K562 (cell line): ENCODE measurements at regions not wholly inside any gene's neighbourhood (a gene's known extent, or its start where the extent isn't known, plus 50 kb on each side); places are given as distances from the start of the nearest gene placed in this dataset.
A peak's percentile ranks its signal among the peaks of the same experiment; 100 is the strongest.

ENCODE experiments used
- ATAC-seq: fragments of 200-7000 bp; cut with Tn5 transposase; 3 replicates; pipeline ENCODE4 v1.9.1; 2020; ENCODE audit warnings: moderate library complexity
- BruUV-seq: library from RNA; stranded (reverse); fragments of 400-500 nt; replicated peaks from 2 replicates; lab custom pipeline; 2021; lab: Mats Ljungman, UMichigan
- CTCF ChIA-PET: fragments of 300-600 bp; formaldehyde crosslinking; extraction: SDS; loops from one replicate; lab custom pipeline; 2021; ENCODE audit warnings: low intra/inter-chr PET ratio; lab: Yijun Ruan, JAX
- POLR2A ChIA-PET: fragments of 300-600, 350-650 bp; sonication (Branson Sonifier 250); formaldehyde crosslinking; extraction: SDS; loops from one replicate; lab custom pipeline; 2021; ENCODE audit warnings: antibody characterized with exemption, inconsistent platforms; lab: Yijun Ruan, JAX
- DNase-seq, 4 experiments: peaks; one replicate each; pipeline versions ENCODE4 v3.0.0 to v3.0.0-alpha.2; 2011 to 2018; ENCODE audit warnings: low spot score in 3 of 4, mixed read lengths in 3 of 4; ENCODE audit errors: extremely low read depth in 1 of 4
- FAIRE-seq: peaks from 2 replicates; lab custom pipeline; 2011; peaks lifted over from hg19 to GRCh38; lab: Jason Lieb, UNC
- H2AFZ ChIP-seq: 2 replicates; pipeline ENCODE4 v1.6.0; 2011; ENCODE audit warnings: low read depth, low read length, control low read depth, inconsistent platforms
- H3K27ac ChIP-seq: fragments of 200-600 bp; 3 replicates; pipeline ENCODE4 v1.8.0; 2011; ENCODE audit warnings: low read depth, mild to moderate bottlenecking, control low read depth, inconsistent platforms, low read length, moderate library complexity, mixed read lengths; ENCODE audit errors: extremely low read depth
- H3K27me3 ChIP-seq, 2 experiments: fragments of 300-600 bp in 1 of 2; 2 replicates in 1 of 2; 3 replicates in 1 of 2; pipeline versions ENCODE4 v1.6.0 to v1.8.0; 2011; ENCODE audit warnings: inconsistent platforms in 2 of 2, low read length in 2 of 2, mild to moderate bottlenecking in 1 of 2, mixed read lengths in 1 of 2, moderate library complexity in 1 of 2; ENCODE audit not compliant: control insufficient read depth in 2 of 2, insufficient read depth in 2 of 2
- H3K36me3 ChIP-seq: fragments of 300-600 bp; 3 replicates; pipeline ENCODE4 v1.8.0; 2011; ENCODE audit warnings: mild to moderate bottlenecking, low read length, inconsistent platforms; ENCODE audit not compliant: control insufficient read depth, insufficient read depth
- H3K4me1 ChIP-seq, 2 experiments: fragments of 200-600 bp in 1 of 2; replicated peaks in 1 of 2; 2 replicates in 1 of 2; 3 replicates in 1 of 2; pipeline versions ENCODE4 v1.5.1 to v1.8.0; 2011; ENCODE audit warnings: inconsistent platforms in 2 of 2, low read length in 2 of 2, mild to moderate bottlenecking in 1 of 2, mixed read lengths in 1 of 2, moderate library complexity in 1 of 2; ENCODE audit not compliant: control insufficient read depth in 2 of 2, insufficient read depth in 2 of 2
- H3K4me2 ChIP-seq: 2 replicates; pipeline ENCODE4 v1.6.1; 2011; ENCODE audit warnings: low read length, control low read depth, inconsistent platforms, mixed read lengths; ENCODE audit not compliant: insufficient read depth
- H3K4me3 ChIP-seq: fragments of 200-600 bp; sonication (generic), shearing (Covaris generic); 2 replicates; pipeline ENCODE4 v1.5.1; 2016; ENCODE audit warnings: control low read depth, inconsistent platforms
- H3K79me2 ChIP-seq: fragments of 200-600 bp; 3 replicates; pipeline ENCODE4 v1.8.0; 2011; ENCODE audit warnings: low read length, inconsistent platforms; ENCODE audit not compliant: control insufficient read depth, insufficient read depth
- H3K9ac ChIP-seq, 2 experiments: 2 replicates each; pipeline versions ENCODE4 v1.6.0 to v1.6.1; 2011; ENCODE audit warnings: low read depth in 2 of 2, low read length in 2 of 2, control low read depth in 1 of 2, inconsistent platforms in 1 of 2, mild to moderate bottlenecking in 1 of 2, mixed read lengths in 1 of 2; ENCODE audit not compliant: insufficient read depth in 1 of 2
- H3K9me1 ChIP-seq: one replicate; pipeline ENCODE4 v1.6.0; 2011; ENCODE audit warnings: inconsistent platforms, mild to moderate bottlenecking, low read length, moderate library complexity; ENCODE audit not compliant: control insufficient read depth, insufficient read depth
- H3K9me3 ChIP-seq: replicated peaks from 2 replicates; pipeline ENCODE4 v1.5.1; 2011; ENCODE audit warnings: low read depth, low read length, inconsistent platforms; ENCODE audit not compliant: control insufficient read depth, insufficient read depth
- H4K20me1 ChIP-seq: replicated peaks from 2 replicates; pipeline ENCODE4 v1.6.1; 2011; ENCODE audit warnings: low read length, inconsistent platforms, mixed read lengths; ENCODE audit not compliant: control insufficient read depth, insufficient read depth
- ELK1 ChIP-seq: sonication (generic); formaldehyde crosslinking; IDR thresholded peaks from 2 replicates; pipeline ENCODE4 v1.8.1; 2022; ENCODE audit warnings: missing genetic modification reagents
- SP2 ChIP-seq: IDR thresholded peaks from 2 replicates; pipeline ENCODE4 v1.6.1; 2011; ENCODE audit warnings: mild to moderate bottlenecking, low read depth, low read length, moderate library complexity; ENCODE audit not compliant: poor library complexity, severe bottlenecking; ENCODE audit errors: extremely low read depth
- TBP ChIP-seq: optimal IDR thresholded peaks from 2 replicates; pipeline ENCODE3; 2011; ENCODE audit warnings: low read depth, low read length, improper control_type of control experiment
- ZNF778 ChIP-seq: fragments of 450-650 bp; formaldehyde crosslinking; IDR thresholded peaks from 2 replicates; pipeline ENCODE4 v1.4.0; 2020; ENCODE audit warnings: mild to moderate bottlenecking, moderate library complexity
- WGBS: fragments of 100-300 bp; shearing (Covaris generic); methylation state at CpG from one replicate; pipeline ENCODE4 v1.1.6; 2016; ENCODE audit warnings: low coverage, mixed read lengths; ENCODE audit not compliant: insufficient coverage; ENCODE audit errors: missing lambda C conversion rate; 5-methylcytosine and 5-hydroxymethylcytosine counted together
- in situ Hi-C: fragments of 300-500 bp; cut with MboI; formaldehyde crosslinking; loops from 4 replicates; pipeline ENCODE4 v1.15.0; 2018; ENCODE audit warnings: inconsistent platforms, mixed read lengths
- intact Hi-C: fragments of 100-400 bp; cut with micrococcal nuclease; formaldehyde crosslinking; loops from 2 replicates; pipeline ENCODE4 v1.14.2; 2022

DNA sequence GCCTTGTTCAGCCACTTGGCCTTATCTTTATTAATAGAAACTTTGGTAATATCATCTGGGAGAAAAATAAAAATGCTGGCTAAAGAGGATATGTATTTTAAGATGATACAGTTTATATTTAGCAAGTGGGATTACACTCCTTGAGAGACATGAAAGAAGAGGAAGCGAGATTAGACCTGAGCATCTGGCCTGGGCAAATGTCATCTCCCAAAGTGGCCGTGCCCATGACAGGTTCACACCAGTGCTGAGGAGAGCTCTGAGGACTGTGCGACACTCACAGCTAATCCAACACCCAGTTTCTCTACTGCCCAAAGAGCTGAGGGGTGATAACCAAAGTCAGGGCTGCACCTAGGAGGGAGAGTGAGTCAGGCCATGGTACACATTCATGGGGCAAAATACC lies 121.7 kb upstream of the DUSP10 start (continued):
- no peak for TF ChIP-seq ELK1 (CRISPR knock-in tag)
- no peak for TF ChIP-seq ZNF778

DNA sequence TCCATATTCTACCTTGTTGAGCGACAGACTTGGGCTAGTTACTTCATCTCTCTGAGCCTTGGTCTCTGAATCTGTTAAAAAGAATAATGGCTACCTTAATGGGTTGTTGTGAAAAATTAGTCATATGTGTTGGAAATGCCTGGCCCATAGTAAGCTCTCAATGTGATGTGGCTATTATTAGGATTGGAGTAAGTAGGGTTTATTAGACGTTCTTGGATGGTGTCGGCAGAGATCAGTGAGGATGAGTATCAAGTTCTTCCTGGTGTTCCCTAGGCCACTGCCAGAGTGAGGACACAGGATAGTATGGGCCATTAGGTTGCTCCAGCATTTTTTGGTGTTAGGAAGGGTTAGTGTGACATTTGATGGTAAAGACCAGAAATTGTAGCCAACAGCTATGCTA lies 121.1 kb upstream of the DUSP10 start:
- no peaks in the 10 kb centered on the region for H3K4me1 ChIP-seq
- no peaks in the 10 kb centered on the region for H4K20me1 ChIP-seq
- no peaks in the 10 kb centered on the region for H3K36me3 ChIP-seq
- no peak overlapping the region for H2AFZ ChIP-seq
- no peak overlapping the region for H3K9ac ChIP-seq
- POLR2A ChIA-PET, result no interaction called here
- intact Hi-C loops, result no loop called here
- H3K4me3 ChIP-seq, result no peak overlapping the region
- H3K9me1 ChIP-seq, result no peaks in the 10 kb centered on the region
- H3K9me3 ChIP-seq, result no peaks in the 10 kb centered on the region
- peaks cover 0 to 6% of the 10 kb centered on the region in 2 experiments; a peak in 1 of 5 replicates for H3K27me3 ChIP-seq
- CTCF ChIA-PET, result no interaction called here
- no peak overlapping the region for H3K27ac ChIP-seq
- FAIRE-seq (peak; percentile 23), ATAC-seq (no peak), DNase-seq (no peak)
- in situ Hi-C loops, result no loop called here
- no peaks in the 10 kb centered on the region for H3K79me2 ChIP-seq
- TF ChIP-seq SP2, result no peak
- no peak for TF ChIP-seq TBP
- no TSS peak for BruUV-seq
- no peak overlapping the region for H3K4me2 ChIP-seq
- WGBS, result 6% methylated on average over 3 of the region's 3 CpGs
